Parathyroid adenoma (tissue), 2 donors: ENCODE measurements at regions not wholly inside any gene's neighbourhood (a gene's known extent, or its start where the extent isn't known, plus 50 kb on each side); places are given as distances from the start of the nearest gene placed in this dataset.

ENCODE experiments used
- H2AFZ ChIP-seq: fragments of 300-600 bp; sonication (generic); one replicate; pipeline ENCODE4 v1.7.0; 2017; ENCODE audit warnings: antibody characterized with exemption, mild to moderate bottlenecking
- H3K27ac ChIP-seq: fragments of 300-600 bp; sonication (generic); one replicate; pipeline ENCODE4 v1.7.0; 2017
- H3K27me3 ChIP-seq: fragments of 300-600 bp; sonication (generic); one replicate; pipeline ENCODE4 v1.7.0; 2017; ENCODE audit warnings: low read length; ENCODE audit not compliant: control insufficient read depth, insufficient read depth
- H3K36me3 ChIP-seq: fragments of 300-600 bp; sonication (generic); one replicate; pipeline ENCODE4 v1.7.0; 2017; ENCODE audit warnings: low read length; ENCODE audit not compliant: control insufficient read depth, insufficient read depth
- H3K4me1 ChIP-seq: fragments of 300-600 bp; sonication (generic); one replicate; pipeline ENCODE4 v1.7.0; 2017; ENCODE audit warnings: control low read depth
- H3K4me2 ChIP-seq: fragments of 300-600 bp; sonication (generic); one replicate; pipeline ENCODE4 v1.7.0; 2017; ENCODE audit warnings: low read length
- H3K4me3 ChIP-seq: fragments of 300-600 bp; sonication (generic); one replicate; pipeline ENCODE4 v1.7.0; 2017; ENCODE audit warnings: low read depth, low read length
- H3K79me2 ChIP-seq: fragments of 300-600 bp; sonication (generic); one replicate; pipeline ENCODE4 v1.7.0; 2017; ENCODE audit warnings: control low read depth
- H3K9ac ChIP-seq: fragments of 300-600 bp; sonication (generic); one replicate; pipeline ENCODE4 v1.7.0; 2017; ENCODE audit warnings: mild to moderate bottlenecking
- H3K9me3 ChIP-seq: fragments of 300-600 bp; sonication (generic); one replicate; pipeline ENCODE4 v1.7.0; 2017; ENCODE audit warnings: low read length; ENCODE audit not compliant: control insufficient read depth
- TF ChIP-seq, protein P1 (sequence below): fragments of 300-600 bp; sonication (generic); IDR thresholded peaks from one replicate; pipeline ENCODE4 v1.7.0; 2017; ENCODE audit warnings: antibody characterized with exemption, mild to moderate bottlenecking
- donor health status: primary hyperparathyroidism.

DNA sequence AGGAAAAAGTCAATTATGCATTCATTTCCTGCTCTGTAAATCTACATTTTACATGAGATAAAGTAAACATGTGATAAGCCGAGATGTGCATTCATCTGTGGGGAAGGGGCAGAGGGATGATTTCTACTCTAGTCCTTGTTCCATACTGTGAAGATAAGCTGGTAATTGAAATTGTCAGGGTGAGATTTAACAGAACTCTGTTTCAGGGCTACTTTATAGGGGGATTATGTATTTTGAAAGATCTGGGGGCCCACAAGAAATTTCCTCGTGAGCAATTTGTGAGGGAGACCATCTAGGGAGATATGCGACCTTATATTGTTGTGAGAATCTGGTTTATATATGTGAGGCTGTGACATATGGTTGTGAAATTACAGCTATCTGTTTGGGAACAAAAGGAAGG, 73.1 kb upstream of the KCNK1 start:
- Histone ChIP-seq H3K27me3 (no peaks in the 10 kb centered on the region), H3K9me3 (no peaks in the 10 kb centered on the region), H3K4me3 (no peak overlapping the region), H3K79me2 (no peaks in the 10 kb centered on the region), H3K36me3 (no peaks in the 10 kb centered on the region), H2AFZ (no peak overlapping the region), H3K9ac (no peak overlapping the region), H3K27ac (no peak overlapping the region), H3K4me2 (no peak overlapping the region), H3K4me1 (no peaks in the 10 kb centered on the region)
- TF ChIP-seq, protein P1, sequence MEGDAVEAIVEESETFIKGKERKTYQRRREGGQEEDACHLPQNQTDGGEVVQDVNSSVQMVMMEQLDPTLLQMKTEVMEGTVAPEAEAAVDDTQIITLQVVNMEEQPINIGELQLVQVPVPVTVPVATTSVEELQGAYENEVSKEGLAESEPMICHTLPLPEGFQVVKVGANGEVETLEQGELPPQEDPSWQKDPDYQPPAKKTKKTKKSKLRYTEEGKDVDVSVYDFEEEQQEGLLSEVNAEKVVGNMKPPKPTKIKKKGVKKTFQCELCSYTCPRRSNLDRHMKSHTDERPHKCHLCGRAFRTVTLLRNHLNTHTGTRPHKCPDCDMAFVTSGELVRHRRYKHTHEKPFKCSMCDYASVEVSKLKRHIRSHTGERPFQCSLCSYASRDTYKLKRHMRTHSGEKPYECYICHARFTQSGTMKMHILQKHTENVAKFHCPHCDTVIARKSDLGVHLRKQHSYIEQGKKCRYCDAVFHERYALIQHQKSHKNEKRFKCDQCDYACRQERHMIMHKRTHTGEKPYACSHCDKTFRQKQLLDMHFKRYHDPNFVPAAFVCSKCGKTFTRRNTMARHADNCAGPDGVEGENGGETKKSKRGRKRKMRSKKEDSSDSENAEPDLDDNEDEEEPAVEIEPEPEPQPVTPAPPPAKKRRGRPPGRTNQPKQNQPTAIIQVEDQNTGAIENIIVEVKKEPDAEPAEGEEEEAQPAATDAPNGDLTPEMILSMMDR: no peak

DNA sequence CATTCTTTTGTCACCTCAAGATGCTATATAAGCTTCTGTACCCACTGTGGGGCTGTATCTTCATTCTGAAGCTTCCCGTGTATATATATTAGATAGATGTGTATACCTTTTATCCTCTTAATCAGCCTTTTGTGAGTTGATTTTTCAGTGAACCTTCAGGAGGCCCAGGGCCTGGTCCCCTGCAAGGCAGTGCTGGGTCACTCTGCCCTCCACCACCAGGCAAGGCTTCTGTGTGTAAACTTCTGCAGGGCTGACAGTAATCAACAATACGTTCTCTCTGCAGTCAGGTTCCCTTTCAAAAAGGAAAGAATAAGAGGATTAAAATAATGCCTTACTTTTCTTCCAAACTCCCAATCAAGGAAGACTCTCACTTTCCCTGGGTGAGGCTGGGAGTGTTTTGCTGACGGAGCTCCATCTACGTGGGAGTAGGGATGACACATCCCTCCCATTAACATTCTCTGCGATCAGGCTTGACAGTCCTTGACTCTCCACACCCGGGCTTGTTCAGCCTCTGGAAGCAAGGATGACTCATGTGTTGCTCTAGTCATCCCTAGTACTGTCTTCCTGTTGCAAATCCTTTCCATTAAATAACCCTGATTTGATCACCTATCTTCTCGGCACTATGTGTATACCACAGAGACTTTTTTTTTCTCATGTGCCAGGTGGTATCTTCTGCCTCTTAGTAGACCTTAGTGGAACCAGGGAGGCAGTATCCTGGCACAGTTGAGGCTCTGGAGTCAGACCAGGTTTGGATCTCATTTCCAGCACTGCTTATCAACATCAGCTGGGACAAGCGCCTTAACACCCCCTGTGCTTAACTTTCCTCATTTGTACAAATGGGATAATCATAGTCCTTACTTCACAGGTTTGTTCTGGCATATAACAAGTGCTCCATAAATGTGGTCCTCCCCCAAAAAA, 70.3 kb upstream of the KCNK1 start:
- H3K27ac ChIP-seq: no peak overlapping the region

DNA sequence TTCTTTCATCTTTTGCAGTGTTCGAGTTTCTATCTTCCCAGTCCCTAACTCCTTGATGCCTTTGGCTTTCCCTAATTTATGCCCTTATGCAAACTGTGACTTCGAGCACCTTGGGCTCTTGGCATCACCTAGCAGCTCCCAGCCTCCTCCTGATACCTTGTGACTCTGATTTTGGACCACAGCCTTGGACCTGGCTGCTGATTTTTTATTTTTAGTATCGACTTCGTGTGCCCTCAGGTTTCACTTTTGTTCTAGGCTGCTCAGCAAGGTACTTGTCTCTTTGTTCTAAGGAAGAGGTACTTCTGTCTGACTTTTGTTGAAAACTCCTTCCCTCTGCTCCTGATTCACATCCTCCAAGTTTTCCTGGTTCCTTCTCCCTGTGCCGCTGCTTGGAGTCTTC, 69.6 kb upstream of the KCNK1 start:
- Histone ChIP-seq H3K9ac (no peak overlapping the region), H3K79me2 (no peaks in the 10 kb centered on the region), H3K4me2 (no peak overlapping the region), H2AFZ (no peak overlapping the region), H3K9me3 (no peaks in the 10 kb centered on the region), H3K36me3 (no peaks in the 10 kb centered on the region), H3K4me3 (no peak overlapping the region), H3K27me3 (no peaks in the 10 kb centered on the region), H3K27ac (no peak overlapping the region), H3K4me1 (no peaks in the 10 kb centered on the region)
- TF ChIP-seq, protein P1: no peak

More for the DNA sequence above, 70.3 kb upstream of the KCNK1 start:
- Histone ChIP-seq H3K9ac (no peak overlapping the region), H3K4me2 (no peak overlapping the region), H3K4me1 (no peaks in the 10 kb centered on the region), H3K9me3 (no peaks in the 10 kb centered on the region), H3K36me3 (no peaks in the 10 kb centered on the region), H3K79me2 (no peaks in the 10 kb centered on the region), H3K4me3 (no peak overlapping the region), H2AFZ (no peak overlapping the region), H3K27me3 (no peaks in the 10 kb centered on the region)
- TF ChIP-seq, protein P1: no peak

DNA sequence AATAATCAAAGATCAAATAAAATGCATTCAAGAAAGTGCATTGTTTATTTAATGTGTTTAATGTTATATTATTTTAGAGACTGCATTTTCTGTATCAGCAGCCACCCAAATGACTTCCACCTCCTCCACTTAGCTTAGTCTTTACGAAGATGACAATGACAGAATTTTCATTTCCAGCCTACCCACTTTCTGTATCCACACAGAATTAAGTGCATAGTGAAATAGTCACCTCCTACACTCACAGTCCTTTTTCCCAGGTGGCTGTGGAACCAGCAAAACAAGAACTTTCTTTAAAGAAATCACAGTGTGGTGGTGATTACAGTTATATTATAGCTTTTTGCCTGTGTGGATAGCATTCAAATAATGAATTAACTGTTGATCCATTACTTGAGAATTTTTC, 66.2 kb upstream of the KCNK1 start:
- Histone ChIP-seq H3K4me2 (no peak overlapping the region), H3K9me3 (no peaks in the 10 kb centered on the region), H3K4me1 (no peaks in the 10 kb centered on the region), H3K27ac (no peak overlapping the region), H3K79me2 (no peaks in the 10 kb centered on the region), H3K9ac (no peak overlapping the region), H3K36me3 (no peaks in the 10 kb centered on the region), H2AFZ (no peak overlapping the region), H3K4me3 (no peak overlapping the region), H3K27me3 (no peaks in the 10 kb centered on the region)
- TF ChIP-seq, protein P1: no peak

DNA sequence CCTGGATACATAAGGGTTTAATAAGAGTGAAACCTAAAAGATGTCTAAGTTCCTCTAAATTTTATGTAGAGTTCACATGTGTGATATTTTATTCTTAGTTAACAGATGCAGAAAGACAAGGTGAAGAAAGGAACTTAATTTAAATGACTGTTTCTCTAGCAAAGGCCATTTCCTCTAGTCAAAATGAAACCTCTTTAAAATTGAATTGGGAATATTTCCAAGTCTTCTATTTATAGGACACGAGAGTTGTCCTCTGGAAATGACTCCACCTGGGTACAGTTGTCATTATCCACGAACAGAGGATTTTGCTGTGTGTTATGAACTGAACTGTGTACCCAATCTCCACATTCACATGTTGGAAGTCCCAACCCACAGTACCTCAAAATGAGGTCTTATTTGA, 64.5 kb upstream of the KCNK1 start:
- TF ChIP-seq, protein P1: no peak
- no peaks in the 10 kb centered on the region for H3K79me2 ChIP-seq
- H3K36me3 ChIP-seq: no peaks in the 10 kb centered on the region
- no peak overlapping the region for H3K4me2 ChIP-seq
- H3K4me3 ChIP-seq: no peak overlapping the region
- H2AFZ ChIP-seq: no peak overlapping the region
- no peaks in the 10 kb centered on the region for H3K27me3 ChIP-seq
- H3K9ac ChIP-seq: no peak overlapping the region
- H3K4me1 ChIP-seq: no peaks in the 10 kb centered on the region
- H3K27ac ChIP-seq: no peak overlapping the region
- no peaks in the 10 kb centered on the region for H3K9me3 ChIP-seq
